ACHN (cell line): ENCODE measurements at regions not wholly inside any gene's neighbourhood (a gene's known extent, or its start where the extent isn't known, plus 50 kb on each side); places are given as distances from the start of the nearest gene placed in this dataset.
"Not testable (repeated sequence)": the region's sequence is repeated elsewhere in the genome, so short reads cannot be mapped to it uniquely, and the experiment has no call there.

Experiments used
- DNase-seq: peaks from one replicate; pipeline ENCODE4 v3.0.0-alpha.2; 2015
- in situ Hi-C: cut with HindIII; loops from 2 replicates; pipeline ENCODE4 v1.10.0; 2017; ENCODE audit warnings: low sequenced_read_pairs, low pct_ligation_motif_present, low pct_unique_long_range_greater_than_20kb

DNA sequence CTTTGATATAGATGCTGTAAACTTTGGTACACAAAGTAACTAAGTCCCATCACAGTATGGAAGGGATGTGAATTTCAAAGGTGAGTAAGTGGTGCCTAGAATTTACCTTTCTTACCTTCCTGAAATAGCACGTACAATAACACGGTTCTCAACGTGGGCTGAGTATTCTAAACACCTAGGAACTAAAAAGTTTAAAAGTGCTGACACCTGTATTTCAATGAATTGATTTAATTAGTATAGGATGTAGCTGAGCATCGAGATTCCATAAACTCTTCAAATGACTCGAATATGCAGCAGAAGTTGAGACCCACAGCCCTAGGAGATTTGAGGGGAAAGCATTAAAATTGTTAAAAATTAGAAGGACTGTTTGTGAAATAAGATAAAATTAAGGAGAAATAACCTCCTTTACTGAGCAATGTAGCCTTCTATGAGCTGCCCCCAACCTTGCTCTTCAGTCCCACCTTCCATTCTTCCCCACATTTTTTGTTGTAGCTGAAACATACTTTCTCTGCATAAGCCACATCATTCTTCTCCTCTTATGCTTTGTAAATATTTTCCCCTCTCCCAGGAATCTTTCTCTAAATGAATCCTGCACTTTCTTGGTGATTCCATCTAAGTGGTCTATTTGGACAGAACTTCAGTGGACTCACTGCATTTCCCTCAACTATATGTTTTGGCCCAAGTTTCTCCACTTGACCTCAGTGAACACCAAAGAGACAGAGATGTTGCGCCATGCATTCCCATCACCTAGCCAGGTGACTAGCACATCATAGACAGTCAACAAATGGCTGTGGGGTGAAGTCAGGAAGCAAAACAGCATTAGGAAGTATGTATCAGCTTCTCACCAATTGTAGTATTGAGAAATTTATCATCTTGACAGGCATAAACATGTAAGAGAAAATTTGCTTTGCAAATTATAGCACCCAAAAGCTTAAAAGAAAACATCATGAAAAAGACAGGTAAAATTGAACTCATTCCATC, 156.5 kb upstream of the TAS2R1 start:
- no peak for DNase-seq
- in situ Hi-C loops = no loop called here

DNA sequence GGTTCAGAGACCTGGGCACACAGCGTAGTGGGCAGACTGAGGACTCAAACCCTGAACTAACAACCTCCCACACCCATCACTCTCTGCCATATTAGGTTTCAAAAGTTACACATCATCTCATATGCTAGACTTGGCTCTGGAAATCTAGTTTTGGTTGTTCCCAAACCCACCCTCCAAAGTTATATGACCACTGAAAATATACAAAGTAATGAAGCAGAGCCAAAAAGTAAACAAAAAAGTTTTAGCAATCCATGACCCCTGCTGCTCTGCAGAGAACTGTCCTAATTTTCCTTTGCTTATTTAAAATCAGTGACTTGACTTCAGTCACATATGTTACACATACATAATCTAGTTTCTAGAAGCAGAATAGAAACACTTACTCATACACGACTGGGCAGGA, 155.6 kb upstream of the TAS2R1 start:
- in situ Hi-C loops = no loop called here
- DNase-seq = no peak

DNA sequence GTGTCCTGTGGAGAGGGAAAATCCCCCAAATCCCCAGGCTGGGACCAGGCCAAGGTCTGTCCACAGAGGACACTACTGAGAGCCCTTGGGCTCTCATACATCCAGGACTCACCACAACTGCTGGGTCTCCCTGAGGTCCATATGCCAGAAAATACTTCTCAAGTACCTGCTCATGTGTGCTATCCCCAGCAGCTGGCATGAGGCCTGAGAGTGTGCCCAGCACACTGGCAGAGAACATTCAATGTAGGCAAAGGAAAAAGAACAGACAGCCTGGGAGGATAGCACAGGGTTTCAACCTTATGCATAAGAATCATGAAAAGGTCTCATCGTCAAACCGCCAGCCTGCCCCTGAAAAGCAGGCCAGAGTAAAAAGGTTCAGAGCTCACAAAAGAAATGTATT, 154.1 kb upstream of the TAS2R1 start:
- in situ Hi-C loops = no loop called here
- DNase-seq = no peak

DNA sequence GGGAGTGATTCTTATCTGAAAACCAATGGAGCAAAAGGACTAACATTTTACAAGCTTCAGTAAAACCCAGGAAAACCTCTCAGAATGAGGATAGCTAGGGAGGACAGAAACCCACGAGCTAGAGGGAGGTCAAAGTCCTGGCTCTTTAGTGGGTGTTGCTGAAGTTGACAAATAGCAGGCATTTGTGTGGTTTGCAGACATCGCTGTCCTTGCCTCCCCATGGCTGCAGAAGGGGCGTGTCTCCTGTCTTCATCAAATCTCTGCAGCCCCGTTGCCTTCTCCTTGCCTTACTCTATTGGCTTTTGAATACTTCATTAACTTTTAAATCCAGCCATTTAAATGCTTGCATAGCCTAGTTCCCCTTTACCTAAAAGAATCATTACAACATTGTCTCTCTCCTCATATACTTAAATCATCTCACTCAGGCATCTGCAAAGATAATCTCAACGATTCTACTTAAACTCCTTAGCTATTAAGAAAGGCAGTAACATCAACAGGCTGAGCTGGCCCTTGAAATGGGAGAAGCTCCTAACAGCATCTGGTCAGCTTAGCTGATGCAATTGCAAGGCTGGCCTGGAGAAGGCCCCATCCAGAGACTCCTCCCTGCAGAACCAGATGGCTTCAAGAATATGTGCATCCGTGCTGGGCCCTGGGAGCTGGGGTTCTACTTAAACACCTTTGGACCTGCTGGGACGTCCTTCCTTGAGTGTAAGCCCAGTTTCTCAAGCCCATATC, 152.8 kb upstream of the TAS2R1 start:
- no peak for DNase-seq
- in situ Hi-C loops = no loop called here

DNA sequence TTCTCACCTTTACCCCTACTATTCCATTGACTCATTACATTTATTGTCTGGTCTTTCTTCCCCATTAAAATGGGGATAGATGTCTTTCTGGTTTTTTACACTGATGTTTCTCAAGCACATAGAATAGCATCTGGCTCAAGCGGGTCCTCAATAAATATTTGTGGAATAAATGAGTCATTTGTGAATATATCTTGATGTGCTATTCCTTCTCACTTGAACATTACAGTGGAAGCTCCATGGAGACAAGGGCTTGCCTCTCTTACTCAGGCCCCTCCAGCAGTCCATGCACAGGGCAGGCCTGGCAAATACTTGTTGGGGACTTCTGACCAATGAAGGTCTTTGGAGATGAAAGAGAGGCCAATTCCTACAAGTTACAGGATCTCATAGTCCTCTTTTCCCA, 151.7 kb upstream of the TAS2R1 start:
- DNase-seq = no peak
- in situ Hi-C loops = no loop called here

DNA sequence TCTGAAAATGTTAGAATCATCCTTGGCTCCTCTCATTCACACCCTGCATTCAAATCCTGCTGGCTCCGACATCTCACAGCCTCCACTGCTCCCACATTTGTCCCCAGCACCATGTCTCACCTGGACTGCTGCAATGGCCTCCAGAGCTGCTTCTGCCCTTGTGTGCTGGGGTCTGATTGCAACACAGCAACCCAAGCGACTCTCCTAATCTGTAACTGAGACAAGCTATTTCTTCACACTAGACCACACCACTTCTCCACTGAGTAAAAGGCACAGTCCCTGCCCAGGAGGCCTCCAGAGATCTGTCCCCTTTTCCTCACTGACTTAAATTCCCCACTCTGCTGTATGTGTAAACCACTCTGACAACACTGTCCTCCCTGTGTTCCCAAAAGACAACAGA, 151.1 kb upstream of the TAS2R1 start:
- DNase-seq = no peak
- in situ Hi-C loops = no loop called here

DNA sequence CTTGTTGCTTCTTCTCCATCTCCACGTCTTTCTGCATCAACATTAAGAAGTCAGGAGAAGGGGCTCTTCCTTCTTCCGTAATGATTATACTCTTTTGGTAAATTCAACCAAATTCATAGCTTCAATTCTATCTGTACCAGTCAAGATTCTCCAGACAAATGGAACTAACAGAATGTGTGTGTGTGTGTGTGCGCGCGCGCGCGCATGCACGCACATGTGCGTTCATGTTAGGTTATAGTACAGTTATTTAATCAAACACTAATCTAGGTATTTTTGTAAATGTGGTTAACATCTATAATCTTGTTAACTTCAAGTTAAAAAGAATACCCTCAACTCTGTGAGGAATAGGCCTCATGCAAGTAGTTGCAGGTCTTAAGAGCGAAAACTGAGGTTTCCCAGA, 150.3 kb upstream of the TAS2R1 start:
- DNase-seq = no peak
- in situ Hi-C loops = no loop called here

DNA sequence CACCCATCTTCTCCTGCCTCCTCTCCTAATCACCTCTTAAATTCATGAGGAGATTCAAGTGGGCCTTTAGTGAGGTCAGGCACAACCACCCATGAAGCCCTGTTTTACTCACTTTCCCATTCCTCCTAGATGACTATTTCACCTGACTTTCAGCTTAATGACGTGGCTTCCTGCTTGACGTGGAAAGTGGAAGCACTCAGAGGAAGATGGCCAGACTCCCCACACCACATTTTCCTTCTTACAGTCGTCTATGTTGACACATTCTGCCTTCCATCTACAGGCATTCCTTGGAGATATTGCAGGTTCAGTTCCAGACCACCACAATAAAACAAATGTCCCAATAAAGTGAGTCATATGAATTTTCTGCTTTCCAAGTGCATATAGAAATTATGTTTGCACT, 146.4 kb upstream of the TAS2R1 start:
- DNase-seq = no peak
- in situ Hi-C loops = no loop called here

DNA sequence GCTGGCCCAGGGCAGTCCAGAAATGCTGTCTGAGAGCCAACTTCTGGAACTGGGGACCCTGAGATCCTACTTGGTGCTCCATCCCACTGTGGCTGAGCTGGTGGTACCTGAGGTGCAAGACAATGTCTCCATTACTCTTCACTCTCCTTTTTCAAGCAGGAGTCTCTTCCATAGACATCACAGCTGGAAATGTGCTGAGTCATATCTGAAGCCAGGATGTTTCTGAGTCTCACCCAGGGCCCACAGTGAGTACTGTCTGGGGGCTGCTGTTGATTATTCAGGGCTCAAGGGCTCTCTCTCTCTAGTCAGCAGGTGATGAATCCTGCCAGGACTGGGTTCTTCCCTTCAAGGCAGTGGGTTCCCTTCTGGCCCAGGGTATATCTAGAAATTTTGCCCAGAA, 145.2 kb upstream of the TAS2R1 start:
- DNase-seq = no peak
- in situ Hi-C loops = no loop called here

DNA sequence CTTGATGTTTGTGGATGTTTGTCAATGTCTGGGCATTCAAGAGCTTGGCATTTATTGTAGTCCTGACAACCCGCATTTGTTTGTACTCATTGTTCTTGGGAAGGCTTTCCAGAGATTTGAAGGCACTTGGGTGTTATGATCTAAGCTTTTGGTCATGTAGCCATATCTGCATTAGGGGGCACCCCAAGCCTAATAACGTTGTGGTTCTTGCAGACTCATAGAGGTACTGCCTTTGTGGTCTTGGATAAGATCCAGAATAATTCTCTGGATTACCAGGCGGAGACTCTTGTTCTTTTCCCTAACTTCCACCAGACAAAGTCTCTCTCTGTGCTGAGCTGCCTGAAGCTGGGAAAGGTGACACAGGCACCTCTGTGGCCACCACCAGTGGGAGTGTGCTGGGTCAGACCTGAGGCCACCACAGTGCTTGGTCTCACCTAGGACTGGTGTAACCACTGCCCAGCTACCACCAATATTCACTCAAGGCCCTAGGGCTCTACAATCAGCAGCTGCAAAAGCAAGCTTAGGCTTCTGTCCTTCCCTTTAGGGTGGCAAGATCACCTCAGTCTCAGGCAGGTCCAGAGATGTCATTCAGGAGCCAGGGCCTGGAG, 144.4 kb upstream of the TAS2R1 start:
- in situ Hi-C loops = no loop called here
- no peak for DNase-seq

DNA sequence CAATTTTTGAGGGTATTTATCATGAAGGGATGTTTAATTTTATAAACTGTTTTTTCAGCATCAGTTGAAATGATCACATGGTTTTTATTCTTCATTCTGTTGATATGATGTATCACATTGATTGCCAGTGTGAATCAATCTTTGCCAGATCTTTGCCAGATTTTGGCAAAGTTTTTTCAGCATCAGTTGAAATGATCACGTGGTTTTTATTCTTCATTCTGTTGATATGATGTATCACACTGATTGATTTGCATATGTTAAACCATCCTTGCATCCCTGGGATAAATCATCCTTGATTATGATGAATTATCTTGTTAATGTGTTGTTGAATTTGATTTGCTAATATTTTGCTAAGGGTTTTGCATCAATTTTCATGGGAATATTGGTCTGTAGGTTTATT, 140.9 kb upstream of the TAS2R1 start:
- DNase-seq = no peak
- in situ Hi-C loops = no loop called here

DNA sequence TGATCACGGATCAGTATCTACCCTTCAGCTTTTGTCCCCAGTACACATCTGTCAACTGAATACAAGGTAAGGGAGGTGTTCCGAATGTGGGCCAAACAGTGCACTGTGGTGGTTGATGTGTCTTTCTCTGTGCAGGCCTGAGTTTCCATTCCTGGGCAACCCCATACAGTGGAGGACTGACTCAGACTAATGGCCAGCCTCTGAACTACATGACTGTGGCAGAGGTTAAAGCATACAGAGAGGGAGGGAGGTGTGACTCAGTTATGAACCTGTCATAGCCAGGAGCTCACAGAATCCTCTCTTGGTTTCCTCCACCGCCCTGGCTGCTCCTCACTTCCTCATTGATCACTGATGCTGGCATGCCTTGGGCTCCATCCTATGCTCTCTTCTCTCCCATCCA, 136.4 kb upstream of the TAS2R1 start:
- DNase-seq = no peak
- in situ Hi-C loops = no loop called here

DNA sequence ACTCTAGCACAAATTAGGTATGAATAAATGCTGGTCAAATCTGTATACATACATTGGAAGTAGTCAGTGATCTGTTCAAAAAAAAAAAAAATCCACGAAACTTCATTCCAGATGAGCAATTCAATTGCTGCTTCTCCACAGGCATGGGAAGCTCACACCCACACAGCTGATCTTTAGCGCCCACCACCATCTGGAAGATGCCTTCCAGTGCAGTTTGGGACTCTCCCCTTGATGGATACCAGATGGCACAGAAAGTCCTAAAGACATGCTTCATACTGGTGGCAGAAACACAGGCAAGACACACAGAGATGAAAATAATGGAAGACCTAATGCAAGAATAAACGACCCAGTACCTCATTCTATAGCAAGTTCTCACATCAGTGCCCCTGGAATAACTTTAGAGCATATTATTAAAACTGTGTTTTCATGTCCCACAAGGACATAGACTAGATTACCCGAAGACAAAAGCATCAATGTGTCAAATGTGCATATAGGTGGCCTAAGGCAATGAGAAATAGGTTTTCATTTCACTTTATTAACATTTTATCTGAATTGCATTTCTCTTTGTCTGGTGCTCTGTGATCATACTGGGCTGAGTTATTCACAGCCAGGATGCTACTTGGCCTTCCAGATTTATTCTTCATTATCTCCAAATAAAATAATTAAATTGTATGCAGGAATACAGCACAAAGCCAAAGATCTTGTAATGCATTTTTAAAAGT, 135.4 kb upstream of the TAS2R1 start:
- in situ Hi-C loops = no loop called here
- DNase-seq = no peak

DNA sequence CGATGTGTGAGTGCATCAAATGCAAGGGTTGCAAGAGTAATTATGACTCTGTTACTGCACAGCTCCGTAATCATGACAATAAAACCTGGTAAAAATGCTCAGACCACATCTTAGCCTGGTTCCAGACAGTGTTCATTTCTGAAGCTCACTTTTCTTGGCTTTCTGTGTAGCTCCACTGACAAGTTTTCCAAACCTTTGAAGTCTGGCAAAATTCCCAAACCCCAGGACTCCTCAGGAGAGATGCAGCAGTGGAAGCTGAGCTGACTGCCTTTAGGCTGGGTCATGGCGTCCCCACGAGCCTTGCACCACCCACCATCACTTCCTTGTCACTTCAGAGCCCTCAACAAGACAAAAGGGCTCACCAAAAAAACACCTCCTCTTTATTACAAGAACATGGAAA, 131.6 kb upstream of the TAS2R1 start:
- in situ Hi-C loops = no loop called here
- DNase-seq = no peak

DNA sequence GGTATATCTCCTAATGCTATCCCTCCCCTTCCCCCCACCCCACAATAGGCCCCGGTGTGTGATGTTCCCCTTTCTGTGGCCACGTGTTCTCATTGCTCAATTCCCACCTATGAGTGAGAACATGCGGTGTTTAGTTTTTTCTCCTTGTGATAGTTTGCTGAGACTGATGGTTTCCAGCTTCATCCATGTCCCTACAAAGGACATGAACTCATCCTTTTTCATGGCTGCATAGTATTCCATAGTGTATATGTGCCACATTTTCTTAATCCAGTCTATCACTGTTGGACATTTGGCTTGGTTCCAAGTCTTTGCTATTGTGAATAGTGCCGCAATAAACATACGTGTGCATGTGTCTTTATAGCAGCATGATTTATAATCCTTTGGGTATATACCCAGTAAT, 122.5 kb upstream of the TAS2R1 start:
- in situ Hi-C loops, DNase-seq: not testable (repeated sequence)

DNA sequence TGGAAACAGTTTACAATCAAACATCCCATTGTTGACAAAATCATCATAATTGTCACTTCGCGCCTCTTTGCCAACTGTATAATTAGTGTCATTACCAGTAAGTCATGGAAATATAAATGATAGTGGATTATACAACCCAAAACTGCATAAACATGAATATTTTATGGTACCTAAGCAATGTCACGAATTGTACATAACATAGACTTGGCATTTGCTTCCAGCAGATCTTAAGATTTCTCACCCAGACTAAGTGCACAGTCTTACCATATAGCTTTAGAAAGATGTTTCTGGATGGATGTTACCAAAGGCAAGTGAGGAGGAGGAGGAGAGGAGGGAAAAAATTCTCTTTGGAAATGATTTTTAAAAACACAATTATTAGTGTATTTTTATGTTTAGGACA, 113.4 kb upstream of the TAS2R1 start:
- in situ Hi-C loops = no loop called here
- no peak for DNase-seq

DNA sequence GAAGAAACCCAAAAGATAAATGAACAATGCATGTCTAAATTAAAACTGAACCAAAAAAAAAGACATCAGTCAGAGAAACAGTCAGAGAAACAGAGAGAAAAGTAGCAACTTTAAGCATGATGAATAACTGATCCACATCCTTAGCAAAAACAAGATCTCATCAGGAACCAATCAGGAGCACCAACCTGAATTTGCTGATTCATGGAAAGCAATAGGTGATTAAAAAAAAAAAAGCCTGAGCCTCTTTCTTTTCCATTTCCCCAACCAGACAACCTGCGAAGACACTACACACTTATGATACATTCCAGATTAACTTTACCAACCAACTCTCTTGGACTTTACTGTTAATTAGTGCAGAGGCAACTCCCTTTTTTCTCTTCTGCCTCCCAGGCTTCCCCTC, 112.7 kb upstream of the TAS2R1 start:
- in situ Hi-C loops = no loop called here
- DNase-seq = no peak

DNA sequence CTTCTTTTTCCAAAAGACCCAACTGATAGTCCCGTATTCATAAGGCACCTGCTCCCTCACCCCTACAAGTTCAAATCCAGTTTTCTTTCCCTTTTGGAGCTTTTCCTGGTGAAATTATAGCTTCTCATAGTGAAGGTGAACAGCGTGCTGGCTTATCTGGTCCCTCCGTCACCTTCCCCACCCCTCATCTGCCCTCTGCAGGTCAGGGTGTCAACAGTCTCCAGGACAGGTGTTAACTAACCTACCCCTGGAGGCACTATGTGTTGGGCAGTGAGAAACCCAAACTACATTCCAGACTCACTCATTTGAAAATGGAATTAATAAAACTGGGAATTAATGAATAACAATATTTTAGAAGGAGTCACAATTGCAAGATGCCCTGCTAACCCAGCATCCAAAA, 109.0 kb upstream of the TAS2R1 start:
- DNase-seq = no peak

DNA sequence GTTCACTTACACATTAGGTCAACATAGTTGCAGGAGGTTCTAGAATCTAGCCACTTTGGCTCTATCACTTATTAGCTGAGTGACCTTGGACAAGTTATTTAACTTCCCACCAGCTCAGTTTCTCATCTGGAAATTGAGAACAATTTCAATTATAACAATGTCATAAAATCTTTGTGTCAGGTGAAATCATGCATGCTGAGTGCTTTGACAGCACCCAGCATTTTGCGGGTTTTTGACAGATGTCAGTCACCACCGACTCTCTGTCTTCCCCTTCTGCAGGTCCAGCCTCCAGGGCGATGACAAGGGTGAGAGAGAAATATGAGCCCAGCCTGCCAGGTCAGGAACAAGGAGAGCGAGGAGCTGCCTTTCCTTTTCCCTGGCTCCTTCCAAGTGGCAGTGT, 107.1 kb upstream of the TAS2R1 start:
- in situ Hi-C loops = no loop called here

More for the DNA sequence above, 109.0 kb upstream of the TAS2R1 start:
- in situ Hi-C loops = no loop called here

More for the DNA sequence above, 107.1 kb upstream of the TAS2R1 start:
- no peak for DNase-seq
